HCT116 (cell line): ENCODE measurements at regions not wholly inside any gene's neighbourhood (a gene's known extent, or its start where the extent isn't known, plus 50 kb on each side); places are given as distances from the start of the nearest gene placed in this dataset.
A peak's percentile ranks its signal among the peaks of the same experiment; 100 is the strongest.

ENCODE experiments used
- ATAC-seq: fragments of 200-7000 bp; cut with Tn5 transposase; 2 replicates; pipeline ENCODE4 v1.9.1; 2020; ENCODE audit warnings: mild to moderate bottlenecking, moderate library complexity
- BruUV-seq: library from RNA; stranded (reverse); fragments of 400-500 nt; replicated peaks from 2 replicates; lab custom pipeline; 2021; lab: Mats Ljungman, UMichigan
- CTCF ChIA-PET: fragments of 300-600 bp; sonication (Branson Sonifier 250); formaldehyde crosslinking; loops from one replicate; lab custom pipeline; 2021; ENCODE audit warnings: antibody characterized with exemption; lab: Charles Lee
- POLR2A ChIA-PET: fragments of 300-600, 350-600 bp; sonication (Branson Sonifier 250); formaldehyde crosslinking; loops from one replicate; lab custom pipeline; 2021; ENCODE audit warnings: antibody characterized with exemption; lab: Charles Lee
- RAD21 ChIA-PET, 2 experiments: fragments of 300-600 bp; sonication (Branson Sonifier 250); formaldehyde crosslinking; loops; one replicate each; lab custom pipeline; 2023; ENCODE audit warnings: low total read pairs in 2 of 2; ENCODE audit not compliant: uncharacterized antibody in 2 of 2, unreplicated experiment in 2 of 2, low non-redundant PET in 1 of 2; lab: Charles Lee
- DNase-seq: peaks from one replicate; pipeline ENCODE4 v3.0.0-alpha.2; 2010; ENCODE audit warnings: low read depth, low spot score
- H2AFZ ChIP-seq: fragments of 200-600 bp; shearing (Covaris generic), sonication (generic); 2 replicates; pipeline ENCODE4 v1.6.1; 2017; ENCODE audit warnings: low read depth, mixed run types, mixed read lengths, antibody characterized with exemption, low read length; ENCODE audit not compliant: poor library complexity, severe bottlenecking
- H3K27ac ChIP-seq: 2 replicates; pipeline ENCODE4 v1.5.1; 2012; ENCODE audit warnings: low read depth, low read length
- H3K27me3 ChIP-seq: fragments of 200-600 bp; sonication (generic); 2 replicates; pipeline ENCODE4 v1.6.1; 2016; ENCODE audit warnings: mixed run types, low read length, mixed read lengths; ENCODE audit not compliant: insufficient read depth
- H3K36me3 ChIP-seq, 2 experiments: fragments of 200-500 bp in 1 of 2; fragments of 200-600 bp in 1 of 2; sonication (Bioruptor generic) in 1 of 2; sonication (generic) in 1 of 2; 2 replicates each; pipeline versions ENCODE4 v1.5.1 to v1.6.1; 2014 to 2016; ENCODE audit warnings: low read length in 2 of 2, inconsistent platforms in 1 of 2, mixed read lengths in 1 of 2, mixed run types in 1 of 2; ENCODE audit not compliant: insufficient read depth in 2 of 2, control insufficient read depth in 1 of 2
- H3K4me1 ChIP-seq, 2 experiments: fragments of 200-600 bp in 1 of 2; sonication (generic) in 1 of 2; 2 replicates each; pipeline versions ENCODE4 v1.5.1 to v1.6.1; 2012 to 2017; ENCODE audit warnings: low read length in 2 of 2, inconsistent platforms in 1 of 2, mild to moderate bottlenecking in 1 of 2, mixed read lengths in 1 of 2, mixed run types in 1 of 2, moderate library complexity in 1 of 2; ENCODE audit not compliant: insufficient read depth in 2 of 2, control insufficient read depth in 1 of 2
- H3K4me2 ChIP-seq: fragments of 200-600 bp; sonication (generic); 2 replicates; pipeline ENCODE4 v1.6.1; 2017; ENCODE audit warnings: mixed run types, low read length, mixed read lengths
- H3K4me3 ChIP-seq, 2 experiments: fragments of 200-600 bp in 1 of 2; sonication (generic) in 1 of 2; replicated peaks in 1 of 2; 2 replicates each; pipeline ENCODE4 v1.5.1; 2011 to 2016; ENCODE audit warnings: low read length in 2 of 2, control low read depth in 1 of 2, low read depth in 1 of 2, mild to moderate bottlenecking in 1 of 2, mixed read lengths in 1 of 2, mixed run types in 1 of 2
- H3K79me2 ChIP-seq: fragments of 200-600 bp; sonication (generic); 2 replicates; pipeline ENCODE4 v1.6.1; 2017; ENCODE audit warnings: mild to moderate bottlenecking, mixed run types, low read length, moderate library complexity, mixed read lengths; ENCODE audit not compliant: insufficient read depth
- H3K9ac ChIP-seq: fragments of 200-600 bp; sonication (generic); 2 replicates; pipeline ENCODE4 v1.6.1; 2016; ENCODE audit warnings: low read length, mixed read lengths
- H3K9me2 ChIP-seq: fragments of 200-600 bp; sonication (generic), shearing (Covaris generic); 2 replicates; pipeline ENCODE4 v1.6.1; 2017; ENCODE audit warnings: mixed run types, mild to moderate bottlenecking, moderate library complexity; ENCODE audit not compliant: insufficient read depth
- H3K9me3 ChIP-seq, 2 experiments: fragments of 200-500 bp in 1 of 2; fragments of 200-600 bp in 1 of 2; sonication (Bioruptor generic) in 1 of 2; sonication (generic) in 1 of 2; 2 replicates each; pipeline ENCODE4 v1.6.1; 2014 to 2017; ENCODE audit warnings: low read length in 2 of 2, mixed read lengths in 2 of 2, inconsistent platforms in 1 of 2, low read depth in 1 of 2, mild to moderate bottlenecking in 1 of 2, mixed run types in 1 of 2, moderate library complexity in 1 of 2; ENCODE audit not compliant: control insufficient read depth in 1 of 2, insufficient read depth in 1 of 2
- H4K20me1 ChIP-seq: fragments of 200-600 bp; sonication (generic), shearing (Covaris generic); 2 replicates; pipeline ENCODE4 v1.6.1; 2017; ENCODE audit warnings: mixed run types, mild to moderate bottlenecking, moderate library complexity; ENCODE audit not compliant: insufficient read depth
- ATF3 ChIP-seq: IDR thresholded peaks from 2 replicates; pipeline ENCODE4 v1.6.1; 2012
- CBX3 ChIP-seq: IDR thresholded peaks from 2 replicates; pipeline ENCODE4 v1.6.1; 2012; ENCODE audit warnings: low read depth
- CEBPB ChIP-seq: IDR thresholded peaks from 2 replicates; pipeline ENCODE4 v1.6.1; 2012; ENCODE audit warnings: low read depth
- CTCF ChIP-seq, 3 experiments: fragments of 200-600 bp in 1 of 3; sonication (generic) in 1 of 3; IDR thresholded peaks in 2 of 3; conservative IDR thresholded peaks in 1 of 3; 2 replicates each; pipeline ENCODE4 v1.5.1; 2012 to 2017; ENCODE audit warnings: low read depth in 2 of 3, low read length in 2 of 3, antibody characterized with exemption in 1 of 3, borderline replicate concordance in 1 of 3, control low read depth in 1 of 3, mild to moderate bottlenecking in 1 of 3, mixed read lengths in 1 of 3, mixed run types in 1 of 3, moderate library complexity in 1 of 3; ENCODE audit not compliant: insufficient read depth in 1 of 3
- EGR1 ChIP-seq: IDR thresholded peaks from 2 replicates; pipeline ENCODE4 v1.6.1; 2012; ENCODE audit warnings: low read depth
- ELF1 ChIP-seq: IDR thresholded peaks from 2 replicates; pipeline ENCODE4 v1.6.1; 2012; ENCODE audit warnings: low read depth, borderline replicate concordance
- EZH2phosphoT487 ChIP-seq: fragments of 200-600 bp; IDR thresholded peaks from 2 replicates; pipeline ENCODE4 v1.6.1; 2018; ENCODE audit warnings: antibody characterized with exemption, borderline replicate concordance
- FOSL1 ChIP-seq: IDR thresholded peaks from 2 replicates; pipeline ENCODE4 v1.6.1; 2012; ENCODE audit warnings: low read depth
- MAX ChIP-seq: IDR thresholded peaks from 2 replicates; pipeline ENCODE4 v1.6.1; 2012
- POLR2AphosphoS5 ChIP-seq: IDR thresholded peaks from 2 replicates; pipeline ENCODE4 v1.6.1; 2011; ENCODE audit warnings: mild to moderate bottlenecking, low read depth, low read length, moderate library complexity
- REST ChIP-seq: IDR thresholded peaks from 2 replicates; pipeline ENCODE4 v1.6.1; 2012; ENCODE audit warnings: low read depth
- ZNF274 ChIP-seq: fragments of 200-500 bp; sonication (Bioruptor generic); IDR thresholded peaks from 2 replicates; pipeline ENCODE4 v1.6.1; 2014; ENCODE audit warnings: mild to moderate bottlenecking, low read depth, low read length, inconsistent platforms
- intact Hi-C: fragments of 100-400 bp; cut with micrococcal nuclease; formaldehyde crosslinking; loops from 2 replicates; pipeline ENCODE4 v1.10.0; 2022

GRCh38 chr4:123471655-123472369 is 75.2 kb downstream of the SPRY1 start (continued):
- TF ChIP-seq CTCF (IDR thresholded peaks at IDR 0.05 in 2 of 3, conservative IDR thresholded peaks at IDR 0.05 in 1 of 3; ENCODE audit: borderline replicate concordance in 1 of 3, insufficient read depth in 1 of 3, low read depth in 2 of 3, low read length in 2 of 3), result no peak
- TF ChIP-seq POLR2AphosphoS5, result no peak
- TF ChIP-seq ZNF274, result no peak
- no peak for TF ChIP-seq EZH2phosphoT487
- TF ChIP-seq FOSL1, result no peak
- no peak for TF ChIP-seq CBX3
- no peak for TF ChIP-seq ELF1
- TF ChIP-seq CEBPB, result no peak
- no peak for TF ChIP-seq EGR1

GRCh38 chr4:123474817-123475216 is 78.2 kb downstream of the SPRY1 start:
- peaks cover 17 to 20% of the 10 kb centered on the region in 2 experiments for H3K4me1 ChIP-seq

More at GRCh38 chr4:123474817-123475216, 78.2 kb downstream of the SPRY1 start:
- H4K20me1 ChIP-seq, result no peaks in the 10 kb centered on the region
- H2AFZ ChIP-seq, result no peak overlapping the region
- no peak overlapping the region for H3K4me3 ChIP-seq
- H3K79me2 ChIP-seq, result no peaks in the 10 kb centered on the region
- no peak overlapping the region for H3K4me2 ChIP-seq
- H3K27me3 ChIP-seq, result no peaks in the 10 kb centered on the region
- DNase-seq, result no peak
- intact Hi-C loops, result no loop called here
- TF ChIP-seq REST, result peak; percentile 37
- TF ChIP-seq MAX, result no peak
- no peak for TF ChIP-seq FOSL1
- TF ChIP-seq ATF3, result no peak
- TF ChIP-seq, all 23 proteins: peak for 1
- Histone ChIP-seq H3K36me3 (no peaks in the 10 kb centered on the region), H3K9me3 (no peaks in the 10 kb centered on the region), H3K27ac (no peak overlapping the region), H3K9me2 (no peaks in the 10 kb centered on the region), H3K9ac (no peak overlapping the region)
- ChIA-PET CTCF (no interaction called here), POLR2A (no interaction called here), RAD21 (no interaction called here)
- no peak for ATAC-seq
- BruUV-seq, result no TSS peak
